ENCODE measurements at regions not wholly inside any gene's neighbourhood (a gene's known extent, or its start where the extent isn't known, plus 50 kb on each side); places are given as distances from the start of the nearest gene placed in this dataset.
A peak's percentile ranks its signal among the peaks of the same experiment; 100 is the strongest.

DNA sequence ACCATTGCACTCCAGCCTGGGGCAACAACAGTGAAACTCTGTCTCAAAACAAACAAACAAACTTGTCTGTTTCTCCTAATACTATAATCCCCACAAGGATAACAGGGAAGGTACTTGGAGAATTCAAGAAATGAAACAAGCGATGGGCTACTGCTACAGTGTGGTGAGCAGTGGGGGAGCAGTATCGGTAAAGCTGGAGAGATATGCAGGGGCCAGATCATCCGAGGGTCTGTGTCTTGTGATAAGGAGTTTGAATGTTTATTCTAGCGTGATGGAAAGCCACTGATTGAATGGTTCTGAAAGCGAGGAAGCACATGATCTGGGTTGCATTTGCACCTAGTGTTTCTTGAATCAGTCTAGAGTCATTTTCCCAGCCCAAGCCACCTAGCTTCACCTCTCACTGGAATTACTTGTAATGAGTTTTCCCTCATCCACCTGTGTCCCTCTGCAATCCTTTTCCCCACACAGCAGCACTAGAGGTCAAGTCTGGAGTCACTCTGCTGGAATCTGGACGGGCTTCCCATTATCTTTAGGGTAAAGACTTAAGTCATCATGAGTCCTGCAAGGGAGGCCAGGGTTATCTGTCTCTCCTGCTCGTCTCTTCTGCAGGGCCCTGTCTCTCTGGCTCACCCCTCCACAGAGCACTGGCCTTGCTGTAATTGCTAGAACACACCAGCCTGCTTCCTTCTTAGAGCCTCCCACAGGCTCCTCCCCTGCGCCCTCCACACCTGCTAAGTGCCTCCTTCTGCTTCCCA is 162.3 kb downstream of the KLF5 start:
- H3K56ac ChIP-seq (ENCODE audit: extremely low read depth, insufficient read depth, low read length) = no peak overlapping the region
- H2BK120ac ChIP-seq (ENCODE audit: low read depth, low read length) = no peak overlapping the region
- DNase-seq = peak; percentile 41
- H3K14ac ChIP-seq (replicated peaks; ENCODE audit: low read depth, low read length) = no peak overlapping the region
- dilution Hi-C loops (cut with HindIII; ENCODE audit: low sequenced_read_pairs, unreplicated experiment) (no loop called here), intact Hi-C loops (cut with micrococcal nuclease) (loop anchor here (10.0 kb wide), 1 partner anchor 484 kb away; no protein-coding TSS in a partner anchor), in situ Hi-C loops (cut with MboI; ENCODE audit: low sequenced_read_pairs) (no loop called here)
- no peak overlapping the region for H3K18ac ChIP-seq (ENCODE audit: low read depth, low read length)
- H4K5ac ChIP-seq (ENCODE audit: low read depth, low read length) = no peak overlapping the region
- POLR2A ChIA-PET (ENCODE audit: unreplicated experiment) = no interaction called here
- ATAC-seq (ENCODE audit: low read depth) = peak; percentile 70
- H3K4me3 ChIP-seq (ENCODE audit: insufficient read depth, low read depth, low read length) = no peak overlapping the region
- H2BK15ac ChIP-seq (ENCODE audit: low read depth, low read length) = no peak overlapping the region
- no peak overlapping the region for H3K27ac ChIP-seq (ENCODE audit: insufficient read depth, low read length)
- no peak overlapping the region for H2AK5ac ChIP-seq (ENCODE audit: low read depth, low read length)
- no peak overlapping the region for H3K23ac ChIP-seq (ENCODE audit: low read depth, low read length)
- H3K4ac ChIP-seq (ENCODE audit: low read depth, low read length) = no peak overlapping the region
- no peaks in the 10 kb centered on the region for H4K20me1 ChIP-seq (ENCODE audit: insufficient read depth, low read length)
- H3K36me3 ChIP-seq (ENCODE audit: control insufficient read depth, insufficient read depth, low read length) = no peaks in the 10 kb centered on the region
- no peaks in the 10 kb centered on the region for H3K27me3 ChIP-seq (ENCODE audit: control insufficient read depth, insufficient read depth, low read length)
- BruUV-seq (replicated peaks) = no TSS peak
- no peaks in the 10 kb centered on the region for H3K9me3 ChIP-seq (ENCODE audit: control insufficient read depth, insufficient read depth, low read length)
- no peak overlapping the region for H2BK5ac ChIP-seq (ENCODE audit: low read depth, low read length, poor library complexity, severe bottlenecking)
- H2AK9ac ChIP-seq (replicated peaks; ENCODE audit: low read depth, low read length, poor library complexity) = no peak overlapping the region
- H3K4me2 ChIP-seq (ENCODE audit: low read depth, low read length) = no peak overlapping the region
- no peak overlapping the region for H4K91ac ChIP-seq (ENCODE audit: insufficient read depth, low read depth, low read length)
- no peak overlapping the region for H4K8ac ChIP-seq (ENCODE audit: low read depth in 2 of 2, low read length in 2 of 2)
- H3K9ac ChIP-seq (ENCODE audit: low read depth, low read length) = no peak overlapping the region
- H3K4me1 ChIP-seq (ENCODE audit: control insufficient read depth, insufficient read depth, low read length) = peaks cover 2% of the 10 kb centered on the region; the same call in 1 of the 2 replicates
- TF ChIP-seq RAD21 (IDR thresholded peaks at IDR 0.05; ENCODE audit: low read length) (no peak), SMC3 (IDR thresholded peaks at IDR 0.05; ENCODE audit: low read depth, low read length) (no peak)
- TF ChIP-seq, protein P1, sequence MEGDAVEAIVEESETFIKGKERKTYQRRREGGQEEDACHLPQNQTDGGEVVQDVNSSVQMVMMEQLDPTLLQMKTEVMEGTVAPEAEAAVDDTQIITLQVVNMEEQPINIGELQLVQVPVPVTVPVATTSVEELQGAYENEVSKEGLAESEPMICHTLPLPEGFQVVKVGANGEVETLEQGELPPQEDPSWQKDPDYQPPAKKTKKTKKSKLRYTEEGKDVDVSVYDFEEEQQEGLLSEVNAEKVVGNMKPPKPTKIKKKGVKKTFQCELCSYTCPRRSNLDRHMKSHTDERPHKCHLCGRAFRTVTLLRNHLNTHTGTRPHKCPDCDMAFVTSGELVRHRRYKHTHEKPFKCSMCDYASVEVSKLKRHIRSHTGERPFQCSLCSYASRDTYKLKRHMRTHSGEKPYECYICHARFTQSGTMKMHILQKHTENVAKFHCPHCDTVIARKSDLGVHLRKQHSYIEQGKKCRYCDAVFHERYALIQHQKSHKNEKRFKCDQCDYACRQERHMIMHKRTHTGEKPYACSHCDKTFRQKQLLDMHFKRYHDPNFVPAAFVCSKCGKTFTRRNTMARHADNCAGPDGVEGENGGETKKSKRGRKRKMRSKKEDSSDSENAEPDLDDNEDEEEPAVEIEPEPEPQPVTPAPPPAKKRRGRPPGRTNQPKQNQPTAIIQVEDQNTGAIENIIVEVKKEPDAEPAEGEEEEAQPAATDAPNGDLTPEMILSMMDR (conservative IDR thresholded peaks at IDR 0.05; ENCODE audit: low read depth, low read length) = no peak
- H2AFZ ChIP-seq (replicated peaks; ENCODE audit: low read length, poor library complexity) = peak overlapping the region; percentile 59
- H3K79me1 ChIP-seq (ENCODE audit: low read depth in 1 of 2, low read length in 2 of 2) = no peaks in the 10 kb centered on the region
- 0 out of 2 replicates have a peak, but pooled peaks cover 2% of the 10 kb centered on the region for H3K9me1 ChIP-seq (ENCODE audit: insufficient read depth, low read length)
- WGBS, 2 experiments (ENCODE audit: extremely low coverage in 2 of 2, insufficient read length in 1 of 2) = 15% methylated on average over 4 of the region's 8 CpGs; no CpG with 5 or more reads in 1 of the 2 experiments
- CTCF ChIA-PET = no interaction called here
- no peak overlapping the region for H2BK20ac ChIP-seq (ENCODE audit: low read depth, low read length)
